KMS-11 (cell line): ENCODE measurements at regions not wholly inside any gene's neighbourhood (a gene's known extent, or its start where the extent isn't known, plus 50 kb on each side); places are given as distances from the start of the nearest gene placed in this dataset.

Source experiments
- H2AFZ ChIP-seq: fragments of 200-600 bp; sonication (generic); 2 replicates; pipeline ENCODE4 v1.6.1; 2016; ENCODE audit warnings: antibody characterized with exemption, mixed run types, low read depth
- H3K27ac ChIP-seq: fragments of 200-600 bp; sonication (generic); 2 replicates; pipeline ENCODE4 v1.6.1; 2016; ENCODE audit warnings: mild to moderate bottlenecking, mixed run types
- H3K27me3 ChIP-seq: fragments of 200-600 bp; sonication (generic); 2 replicates; pipeline ENCODE4 v1.6.1; 2017; ENCODE audit warnings: mild to moderate bottlenecking, low read depth, mixed run types, moderate library complexity; ENCODE audit not compliant: insufficient read depth
- H3K36me3 ChIP-seq: fragments of 200-600 bp; sonication (generic); 2 replicates; pipeline ENCODE4 v1.6.1; 2017; ENCODE audit warnings: mild to moderate bottlenecking, mixed run types; ENCODE audit not compliant: insufficient read depth
- H3K4me1 ChIP-seq: fragments of 200-600 bp; sonication (generic); 2 replicates; pipeline ENCODE4 v1.6.1; 2016; ENCODE audit warnings: mild to moderate bottlenecking, low read depth, mixed run types; ENCODE audit not compliant: poor library complexity, severe bottlenecking
- H3K4me2 ChIP-seq: fragments of 200-600 bp; sonication (generic); 2 replicates; pipeline ENCODE4 v1.7.0; 2016; ENCODE audit warnings: mild to moderate bottlenecking, mixed run types
- H3K4me3 ChIP-seq: fragments of 200-600 bp; sonication (generic); IDR thresholded peaks from 2 replicates; pipeline ENCODE4 v1.6.1; 2017; ENCODE audit warnings: low read depth, low read length, mixed read lengths; ENCODE audit not compliant: insufficient read depth
- H3K79me2 ChIP-seq: fragments of 200-600 bp; sonication (generic); 2 replicates; pipeline ENCODE4 v1.6.1; 2016; ENCODE audit warnings: low read depth, mixed run types; ENCODE audit not compliant: insufficient read depth
- H3K9ac ChIP-seq: fragments of 200-600 bp; sonication (generic); 2 replicates; pipeline ENCODE4 v1.6.1; 2016; ENCODE audit warnings: mild to moderate bottlenecking, mixed run types
- H4K20me1 ChIP-seq: fragments of 200-600 bp; sonication (generic); 2 replicates; pipeline ENCODE4 v1.6.1; 2016; ENCODE audit warnings: mild to moderate bottlenecking, mixed run types; ENCODE audit not compliant: insufficient read depth
- TF ChIP-seq, protein P1 (sequence below): fragments of 200-600 bp; sonication (generic); conservative IDR thresholded peaks from 2 replicates; pipeline ENCODE4 v1.6.1; 2017; ENCODE audit warnings: low read depth, mild to moderate bottlenecking, antibody characterized with exemption, low read length, moderate library complexity, mixed read lengths

- Histone ChIP-seq H2AFZ (no peak overlapping the region), H3K4me3 (no peak overlapping the region), H3K27me3 (no peaks in the 10 kb centered on the region), H3K4me1 (no peaks in the 10 kb centered on the region), H3K36me3 (no peaks in the 10 kb centered on the region), H3K27ac (no peak overlapping the region), H3K4me2 (no peak overlapping the region), H3K79me2 (no peaks in the 10 kb centered on the region), H4K20me1 (no peaks in the 10 kb centered on the region), H3K9ac (no peak overlapping the region)
- TF ChIP-seq, protein P1, sequence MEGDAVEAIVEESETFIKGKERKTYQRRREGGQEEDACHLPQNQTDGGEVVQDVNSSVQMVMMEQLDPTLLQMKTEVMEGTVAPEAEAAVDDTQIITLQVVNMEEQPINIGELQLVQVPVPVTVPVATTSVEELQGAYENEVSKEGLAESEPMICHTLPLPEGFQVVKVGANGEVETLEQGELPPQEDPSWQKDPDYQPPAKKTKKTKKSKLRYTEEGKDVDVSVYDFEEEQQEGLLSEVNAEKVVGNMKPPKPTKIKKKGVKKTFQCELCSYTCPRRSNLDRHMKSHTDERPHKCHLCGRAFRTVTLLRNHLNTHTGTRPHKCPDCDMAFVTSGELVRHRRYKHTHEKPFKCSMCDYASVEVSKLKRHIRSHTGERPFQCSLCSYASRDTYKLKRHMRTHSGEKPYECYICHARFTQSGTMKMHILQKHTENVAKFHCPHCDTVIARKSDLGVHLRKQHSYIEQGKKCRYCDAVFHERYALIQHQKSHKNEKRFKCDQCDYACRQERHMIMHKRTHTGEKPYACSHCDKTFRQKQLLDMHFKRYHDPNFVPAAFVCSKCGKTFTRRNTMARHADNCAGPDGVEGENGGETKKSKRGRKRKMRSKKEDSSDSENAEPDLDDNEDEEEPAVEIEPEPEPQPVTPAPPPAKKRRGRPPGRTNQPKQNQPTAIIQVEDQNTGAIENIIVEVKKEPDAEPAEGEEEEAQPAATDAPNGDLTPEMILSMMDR = no peak
Measured at GRCh38 chr12:125493704-125494308, 428.6 kb downstream of the AACS start.

- H4K20me1 ChIP-seq = no peaks in the 10 kb centered on the region
- no peak overlapping the region for H3K27ac ChIP-seq
- no peaks in the 10 kb centered on the region for H3K27me3 ChIP-seq
- no peak overlapping the region for H3K4me3 ChIP-seq
- H2AFZ ChIP-seq = no peak overlapping the region
- no peak overlapping the region for H3K4me2 ChIP-seq
- H3K36me3 ChIP-seq = no peaks in the 10 kb centered on the region
- H3K4me1 ChIP-seq = no peaks in the 10 kb centered on the region
- H3K79me2 ChIP-seq = no peaks in the 10 kb centered on the region
- TF ChIP-seq, protein P1 = no peak
- H3K9ac ChIP-seq = no peak overlapping the region
Measured at GRCh38 chr12:125503128-125503527, 437.9 kb downstream of the AACS start.

DNA sequence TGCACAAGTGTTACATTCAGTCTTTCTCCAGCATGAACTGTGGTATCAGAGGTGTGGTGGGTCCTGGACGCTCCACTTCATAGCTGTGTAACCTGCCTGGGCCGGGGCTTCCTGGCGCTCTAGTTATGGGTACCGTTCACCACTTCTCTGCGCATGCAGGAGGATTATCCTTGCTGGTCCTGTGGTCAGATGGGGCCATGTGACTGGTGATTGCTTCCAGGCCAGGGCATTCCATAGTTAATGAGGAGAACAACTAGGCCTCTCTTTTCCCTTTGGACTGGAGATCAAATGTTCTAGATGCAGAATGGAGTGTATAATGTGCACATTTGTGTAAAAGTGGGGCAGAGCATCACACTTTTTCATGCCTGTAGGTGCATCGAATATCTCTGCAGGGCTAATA lies 444.0 kb downstream of the AACS start:
- Histone ChIP-seq H3K27ac (no peak overlapping the region), H3K36me3 (no peaks in the 10 kb centered on the region), H3K27me3 (no peaks in the 10 kb centered on the region), H3K79me2 (no peaks in the 10 kb centered on the region), H3K9ac (no peak overlapping the region), H3K4me1 (no peaks in the 10 kb centered on the region), H3K4me3 (no peak overlapping the region), H3K4me2 (no peak overlapping the region), H2AFZ (no peak overlapping the region), H4K20me1 (no peaks in the 10 kb centered on the region)
- TF ChIP-seq, protein P1 = no peak

GRCh38 chr12:125512541-125513298 lies 447.5 kb downstream of the AACS start:
- H3K36me3 ChIP-seq = no peaks in the 10 kb centered on the region
- H3K27ac ChIP-seq = no peak overlapping the region
- H3K27me3 ChIP-seq = no peaks in the 10 kb centered on the region
- no peaks in the 10 kb centered on the region for H3K79me2 ChIP-seq
- no peak overlapping the region for H3K4me2 ChIP-seq
- TF ChIP-seq, protein P1 = no peak
- H4K20me1 ChIP-seq = no peaks in the 10 kb centered on the region
- H3K4me1 ChIP-seq = no peaks in the 10 kb centered on the region
- H3K4me3 ChIP-seq = no peak overlapping the region
- H3K9ac ChIP-seq = no peak overlapping the region
- H2AFZ ChIP-seq = no peak overlapping the region
